Activated B cell treated with CpG ODN at 0.5 μM for 24 hours (primary cell): ENCODE measurements at regions not wholly inside any gene's neighbourhood (a gene's known extent, or its start where the extent isn't known, plus 50 kb on each side); places are given as distances from the start of the nearest gene placed in this dataset.
"Not testable (repeated sequence)": the region's sequence is repeated elsewhere in the genome, so short reads cannot be mapped to it uniquely, and the experiment has no call there.

Source experiments
- ATAC-seq: fragments of 200-7000 bp; cut with Tn5 transposase; one replicate; pipeline ENCODE4 v1.10.0; 2021; ENCODE audit warnings: low read depth, mild to moderate bottlenecking, moderate library complexity
- CTCF ChIA-PET: fragments of 350-600 bp; sonication (Branson Sonifier 250); formaldehyde crosslinking; loops from one replicate; lab custom pipeline; 2021; ENCODE audit warnings: antibody characterized with exemption; lab: Charles Lee
- POLR2A ChIA-PET: fragments of 350-600 bp; sonication (Branson Sonifier 250); formaldehyde crosslinking; loops from one replicate; lab custom pipeline; 2021; ENCODE audit warnings: antibody characterized with exemption; lab: Charles Lee
- DNase-seq: peaks from one replicate; pipeline ENCODE4 v3.0.0; 2022
- H3K27ac Mint-ChIP-seq: one replicate; pipeline ENCODE4 v1.8.0; 2020; ENCODE audit warnings: mixed read lengths
- H3K27me3 Mint-ChIP-seq: one replicate; pipeline ENCODE4 v1.8.0; 2021; ENCODE audit warnings: mixed read lengths
- H3K36me3 Mint-ChIP-seq: one replicate; pipeline ENCODE4 v1.8.0; 2021; ENCODE audit warnings: low read depth, mixed read lengths
- H3K4me1 Mint-ChIP-seq: one replicate; pipeline ENCODE4 v1.8.0; 2021; ENCODE audit warnings: mixed read lengths
- H3K4me3 Mint-ChIP-seq: one replicate; pipeline ENCODE4 v1.8.0; 2020; ENCODE audit warnings: mild to moderate bottlenecking, mixed read lengths
- H3K9me3 Mint-ChIP-seq: one replicate; pipeline ENCODE4 v1.8.0; 2020; ENCODE audit warnings: mixed read lengths
- intact Hi-C: fragments of 100-400 bp; cut with micrococcal nuclease; formaldehyde crosslinking; loops from one replicate; pipeline ENCODE4 v1.15.1; 2024

DNA sequence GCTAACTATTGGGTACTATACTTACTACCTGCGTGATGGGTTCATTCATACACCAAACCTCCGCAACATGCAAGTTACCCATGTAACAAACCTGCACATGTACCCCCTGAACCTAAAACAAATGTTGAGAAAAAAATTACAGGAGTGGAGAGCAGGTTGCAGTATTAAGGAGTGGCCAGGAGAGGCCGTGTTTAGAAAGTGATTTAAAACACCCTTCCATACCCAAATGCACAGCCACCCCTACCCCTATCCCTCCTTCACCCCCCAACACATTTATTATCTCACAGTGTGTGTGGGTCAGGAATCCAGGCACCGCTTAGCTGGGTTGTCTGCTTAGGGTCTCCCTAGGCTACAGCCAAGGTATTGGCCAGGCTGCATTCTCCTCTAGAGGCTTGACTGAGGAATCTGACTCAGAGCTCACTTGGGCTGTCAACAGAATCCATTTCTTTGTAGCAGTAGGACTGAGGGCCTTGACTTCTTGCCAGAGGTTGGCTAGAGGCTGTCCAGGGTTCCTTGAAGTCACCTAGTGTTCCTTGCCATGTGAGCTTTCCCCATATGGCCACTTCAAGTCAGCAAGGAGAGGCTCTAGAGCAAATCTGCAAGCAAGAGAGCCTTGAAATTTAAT lies 115.3 kb upstream of the NBPF8 start:
- CTCF ChIA-PET, DNase-seq, ATAC-seq, H3K4me1 Mint-ChIP-seq, POLR2A ChIA-PET, H3K36me3 Mint-ChIP-seq, H3K4me3 Mint-ChIP-seq, H3K27ac Mint-ChIP-seq, intact Hi-C loops, H3K27me3 Mint-ChIP-seq, H3K9me3 Mint-ChIP-seq: not testable (repeated sequence)

DNA sequence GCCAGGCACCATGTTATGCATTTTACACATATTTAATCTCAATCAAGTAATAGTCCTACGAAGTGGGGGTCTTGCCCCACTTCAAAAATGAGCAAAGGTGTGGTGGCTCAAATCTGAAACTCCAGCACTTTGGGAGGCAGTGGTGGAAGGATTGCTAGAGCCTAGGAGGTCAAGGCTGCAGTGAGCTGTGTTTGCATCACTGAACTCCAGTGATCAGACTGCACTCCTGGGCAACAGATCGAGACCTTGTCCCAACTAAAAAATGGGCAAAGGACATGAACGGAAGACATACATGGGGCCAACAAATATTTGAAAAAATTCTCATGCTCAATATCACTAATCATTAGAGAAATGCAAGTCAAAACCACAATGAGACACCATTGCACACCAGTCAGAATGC lies 116.3 kb upstream of the NBPF8 start:
- intact Hi-C loops, DNase-seq, H3K4me3 Mint-ChIP-seq, ATAC-seq, H3K4me1 Mint-ChIP-seq, CTCF ChIA-PET, H3K9me3 Mint-ChIP-seq, H3K27me3 Mint-ChIP-seq, H3K36me3 Mint-ChIP-seq, H3K27ac Mint-ChIP-seq, POLR2A ChIA-PET: not testable (repeated sequence)

DNA sequence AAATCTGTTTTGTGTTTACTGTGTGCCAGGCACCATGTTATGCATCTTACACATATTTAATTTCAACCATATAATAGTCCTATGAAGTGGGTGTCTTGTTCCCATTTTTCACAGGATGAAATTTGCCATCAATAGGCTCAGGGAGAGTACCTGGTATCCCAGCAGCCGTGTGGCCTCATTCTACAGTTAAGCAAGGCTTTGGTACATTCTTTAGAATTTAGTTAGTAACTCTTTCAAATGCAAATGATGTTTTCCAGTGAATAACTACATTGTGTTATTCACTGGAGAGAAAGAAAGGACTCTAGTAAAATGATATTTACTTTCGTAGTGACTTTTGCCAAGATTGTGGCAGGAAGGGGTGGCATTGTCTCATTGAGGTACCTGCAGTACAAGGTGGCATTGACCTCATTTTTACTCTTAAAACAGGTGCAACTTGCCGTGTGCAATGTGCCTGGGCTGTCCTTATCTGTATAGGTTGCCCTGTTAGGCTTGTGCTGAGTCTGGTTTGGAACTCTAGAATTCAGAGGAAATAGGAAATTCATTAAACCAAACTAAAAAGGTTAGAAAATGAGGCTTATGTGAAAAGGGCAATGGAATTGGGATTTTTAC lies 117.4 kb upstream of the NBPF8 start:
- DNase-seq, H3K4me3 Mint-ChIP-seq, POLR2A ChIA-PET, H3K4me1 Mint-ChIP-seq, H3K27ac Mint-ChIP-seq, ATAC-seq, H3K36me3 Mint-ChIP-seq, H3K27me3 Mint-ChIP-seq, intact Hi-C loops, H3K9me3 Mint-ChIP-seq, CTCF ChIA-PET: not testable (repeated sequence)

DNA sequence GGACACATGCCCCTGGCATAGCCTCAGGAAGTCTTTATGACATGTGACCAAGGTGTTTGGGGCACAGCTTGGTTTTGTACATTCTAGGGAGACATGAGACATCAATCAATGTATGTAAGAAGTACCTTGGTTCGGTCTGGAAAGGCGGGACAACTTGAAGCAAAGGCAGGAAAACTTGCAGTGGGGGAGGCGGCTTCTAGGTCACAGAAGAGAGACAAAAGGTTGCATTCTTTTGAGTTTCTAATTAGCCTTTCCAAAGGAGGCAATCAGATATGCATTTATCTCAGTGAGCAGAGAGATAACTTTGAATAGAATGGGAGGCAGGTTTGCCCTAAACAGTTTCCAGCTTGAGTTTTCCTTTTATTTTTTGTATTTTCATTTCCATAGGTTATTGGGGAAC lies 113.8 kb upstream of the SEC22B start:
- H3K9me3 Mint-ChIP-seq, DNase-seq, POLR2A ChIA-PET, intact Hi-C loops, H3K4me3 Mint-ChIP-seq, CTCF ChIA-PET, H3K27ac Mint-ChIP-seq, H3K27me3 Mint-ChIP-seq, H3K4me1 Mint-ChIP-seq, ATAC-seq, H3K36me3 Mint-ChIP-seq: not testable (repeated sequence)

DNA sequence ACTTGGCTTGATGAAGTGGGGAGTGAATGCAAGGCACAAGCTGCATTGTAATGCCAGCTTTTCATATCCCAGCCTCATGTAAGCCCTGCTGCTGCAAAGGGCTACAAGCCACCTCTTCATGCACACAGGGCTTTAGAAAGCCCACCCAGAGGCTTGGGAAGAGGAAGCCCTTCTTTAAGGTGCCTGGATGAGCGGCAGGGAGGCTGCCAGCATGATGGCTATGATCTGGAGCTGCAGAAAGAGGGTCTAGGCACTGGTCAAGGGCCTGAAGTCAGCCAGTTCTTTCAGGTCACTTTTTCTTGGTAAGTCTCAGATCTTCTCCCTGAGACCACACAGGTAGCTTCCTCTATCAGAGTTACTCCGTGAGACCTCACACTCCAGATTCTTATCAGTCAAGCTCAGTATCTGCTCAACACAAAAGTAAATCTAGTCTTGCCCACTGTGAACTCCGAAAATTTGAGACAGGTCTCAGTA lies 113.3 kb upstream of the SEC22B start:
- H3K27me3 Mint-ChIP-seq, intact Hi-C loops, H3K4me1 Mint-ChIP-seq, DNase-seq, H3K9me3 Mint-ChIP-seq, H3K27ac Mint-ChIP-seq, ATAC-seq, H3K4me3 Mint-ChIP-seq, POLR2A ChIA-PET, CTCF ChIA-PET, H3K36me3 Mint-ChIP-seq: not testable (repeated sequence)

DNA sequence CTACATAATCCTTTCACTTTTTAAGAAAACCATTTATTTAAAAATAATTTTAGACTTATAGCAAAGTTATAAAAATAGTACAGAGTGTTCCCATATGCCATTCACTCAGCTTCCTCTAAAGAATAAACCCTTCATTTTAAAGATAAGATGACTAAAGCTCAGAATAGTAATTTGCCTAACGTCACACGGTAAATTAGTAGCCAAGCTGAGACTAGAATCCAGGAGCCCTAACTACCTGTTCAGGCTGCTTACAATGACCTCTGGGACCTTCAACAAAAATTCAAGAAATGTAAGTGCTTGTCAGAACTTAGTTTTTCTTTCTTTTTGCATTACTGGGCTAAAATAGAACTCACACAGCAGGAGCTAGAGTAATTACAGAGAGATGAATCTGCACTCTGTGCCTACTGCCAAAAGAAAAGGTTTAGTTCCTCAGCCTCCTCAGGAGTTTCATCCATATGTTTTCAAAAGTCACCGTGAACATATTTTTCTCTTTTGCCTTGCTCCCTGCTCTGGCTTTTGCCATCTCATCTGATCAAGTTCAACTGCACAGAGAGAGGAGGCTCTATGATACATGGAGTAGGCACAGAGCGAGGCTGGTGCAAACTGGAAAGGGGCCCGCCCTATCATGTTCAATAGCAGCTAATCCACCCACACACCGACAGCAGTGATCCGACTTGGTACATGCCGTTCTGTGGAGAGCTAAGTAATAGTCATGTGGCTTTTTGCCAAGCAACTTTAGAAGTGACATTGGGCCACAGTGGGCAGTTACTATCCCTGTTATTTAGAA lies 112.7 kb upstream of the SEC22B start:
- POLR2A ChIA-PET, ATAC-seq, DNase-seq, H3K27ac Mint-ChIP-seq, CTCF ChIA-PET, intact Hi-C loops, H3K4me3 Mint-ChIP-seq, H3K36me3 Mint-ChIP-seq, H3K27me3 Mint-ChIP-seq, H3K4me1 Mint-ChIP-seq, H3K9me3 Mint-ChIP-seq: not testable (repeated sequence)

DNA sequence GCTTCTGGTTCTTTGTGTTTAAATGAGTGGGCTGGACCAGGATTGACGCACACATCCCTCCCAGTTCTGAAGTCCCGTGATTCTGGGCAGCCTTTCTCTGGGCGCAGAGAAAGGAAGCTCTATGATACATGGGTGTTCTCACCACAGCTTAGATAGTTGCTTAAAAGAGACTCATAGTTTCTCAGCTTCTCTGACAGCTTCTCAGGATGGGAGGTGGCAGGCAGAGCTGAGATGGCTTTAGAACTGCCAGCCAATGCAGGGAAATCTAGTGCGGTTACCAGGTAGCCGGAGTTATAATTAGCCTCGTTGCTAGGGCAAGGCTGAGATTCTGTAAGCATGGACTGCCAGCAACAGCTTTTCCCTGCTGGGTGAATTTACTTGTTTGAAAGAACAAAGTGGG lies 111.8 kb upstream of the SEC22B start:
- H3K4me1 Mint-ChIP-seq, H3K9me3 Mint-ChIP-seq, CTCF ChIA-PET, H3K36me3 Mint-ChIP-seq, POLR2A ChIA-PET, ATAC-seq, intact Hi-C loops, H3K4me3 Mint-ChIP-seq, DNase-seq, H3K27ac Mint-ChIP-seq, H3K27me3 Mint-ChIP-seq: not testable (repeated sequence)

DNA sequence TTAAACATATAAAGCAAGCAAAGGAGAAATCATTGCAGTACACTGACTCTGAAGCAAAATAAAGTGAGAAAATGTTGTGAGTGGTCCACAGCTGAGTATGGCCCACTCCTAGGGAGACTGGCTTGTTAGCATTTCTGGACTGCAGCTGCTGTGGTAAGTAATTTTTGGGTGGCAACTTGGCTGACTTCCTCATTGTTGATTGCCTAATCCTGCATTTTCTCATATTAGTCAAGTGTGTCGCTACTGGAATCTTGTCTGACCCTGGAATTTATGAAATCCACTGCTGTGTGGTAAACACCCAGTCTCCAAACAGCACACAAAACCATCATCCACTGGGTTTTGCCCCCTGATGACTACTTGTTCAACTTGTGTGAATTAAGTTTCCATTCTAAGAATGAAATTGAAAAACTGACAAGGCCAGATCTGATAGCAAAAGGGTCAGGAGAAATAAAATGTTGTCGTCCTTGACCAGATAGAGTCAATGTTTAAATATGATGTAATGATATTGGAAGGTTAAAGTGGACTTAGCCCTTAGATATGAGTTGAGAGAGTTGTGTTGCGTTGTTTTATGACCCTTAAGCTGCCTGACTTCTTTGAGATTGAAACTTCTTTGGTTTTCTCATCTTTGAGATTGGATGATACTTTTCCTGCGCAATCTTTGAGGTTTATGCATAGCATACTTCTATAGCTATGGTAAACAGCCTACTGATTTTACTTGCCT lies 106.6 kb upstream of the SEC22B start:
- H3K4me3 Mint-ChIP-seq, intact Hi-C loops, ATAC-seq, H3K36me3 Mint-ChIP-seq, H3K4me1 Mint-ChIP-seq, POLR2A ChIA-PET, DNase-seq, H3K27me3 Mint-ChIP-seq, H3K9me3 Mint-ChIP-seq, H3K27ac Mint-ChIP-seq, CTCF ChIA-PET: not testable (repeated sequence)

DNA sequence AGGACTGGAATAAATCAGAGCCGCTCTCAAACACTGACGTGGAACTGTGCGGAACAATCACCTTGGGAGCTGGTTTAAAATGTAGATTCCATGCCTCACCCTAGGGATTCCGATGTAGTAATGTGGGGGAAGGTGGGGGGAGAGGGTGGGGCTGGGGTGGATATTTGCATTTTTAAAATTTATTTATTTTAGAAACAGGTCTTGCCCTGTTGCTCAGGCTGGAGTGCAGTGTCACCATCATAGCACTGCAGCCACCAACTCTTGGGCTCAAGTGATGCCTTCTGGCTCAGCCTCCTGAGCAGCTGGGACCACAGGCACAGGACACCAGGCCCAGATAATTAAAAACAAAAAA lies 101.9 kb upstream of the SEC22B start:
- CTCF ChIA-PET, H3K27ac Mint-ChIP-seq, POLR2A ChIA-PET: not testable (repeated sequence)

DNA sequence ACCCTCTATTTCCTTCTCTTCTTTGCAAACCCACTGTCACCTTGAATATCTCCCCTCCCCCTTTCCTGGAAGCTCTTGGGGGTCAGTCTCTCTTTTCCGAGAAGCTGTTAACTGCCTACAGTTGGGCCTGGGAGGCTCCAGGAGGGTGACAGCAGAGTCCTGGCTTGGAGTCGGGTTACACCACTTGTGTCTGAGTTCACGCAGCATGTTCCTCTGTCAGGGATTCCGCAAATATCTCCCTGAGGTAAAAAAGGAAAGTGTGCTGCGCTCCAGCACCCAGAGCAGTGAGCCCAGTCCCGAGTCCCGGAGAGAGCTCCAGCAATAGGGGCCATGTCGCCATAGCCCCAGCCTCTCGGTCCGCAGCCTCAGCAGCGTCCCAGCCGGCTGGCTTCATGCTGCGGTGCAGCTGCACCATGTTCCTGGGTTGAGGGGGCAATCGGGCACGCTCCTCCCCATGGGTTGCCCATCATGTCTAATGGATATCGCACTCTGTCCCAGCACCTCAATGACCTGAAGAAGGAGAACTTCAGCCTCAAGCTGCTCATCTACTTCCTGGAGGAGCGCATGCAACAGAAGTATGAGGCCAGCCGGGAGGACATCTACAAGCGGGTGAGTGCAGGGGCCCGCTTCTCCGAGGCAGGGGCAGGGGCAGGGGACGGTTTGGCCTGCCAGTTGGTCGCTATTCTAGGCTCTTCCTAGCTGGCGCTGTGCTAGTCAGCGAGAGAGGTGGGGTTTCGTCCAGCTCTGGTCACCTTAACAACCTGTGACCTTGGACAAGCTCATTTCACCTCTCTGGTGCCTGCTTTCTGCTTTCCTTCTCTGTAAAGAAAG lies 101.3 kb upstream of the SEC22B start:
- H3K36me3 Mint-ChIP-seq, H3K4me3 Mint-ChIP-seq, intact Hi-C loops, H3K4me1 Mint-ChIP-seq, ATAC-seq, H3K9me3 Mint-ChIP-seq, H3K27ac Mint-ChIP-seq, H3K27me3 Mint-ChIP-seq, CTCF ChIA-PET, POLR2A ChIA-PET, DNase-seq: not testable (repeated sequence)

More for the DNA sequence above, 101.9 kb upstream of the SEC22B start:
- H3K36me3 Mint-ChIP-seq, H3K4me3 Mint-ChIP-seq, H3K4me1 Mint-ChIP-seq, intact Hi-C loops, H3K27me3 Mint-ChIP-seq, ATAC-seq, DNase-seq, H3K9me3 Mint-ChIP-seq: not testable (repeated sequence)

DNA sequence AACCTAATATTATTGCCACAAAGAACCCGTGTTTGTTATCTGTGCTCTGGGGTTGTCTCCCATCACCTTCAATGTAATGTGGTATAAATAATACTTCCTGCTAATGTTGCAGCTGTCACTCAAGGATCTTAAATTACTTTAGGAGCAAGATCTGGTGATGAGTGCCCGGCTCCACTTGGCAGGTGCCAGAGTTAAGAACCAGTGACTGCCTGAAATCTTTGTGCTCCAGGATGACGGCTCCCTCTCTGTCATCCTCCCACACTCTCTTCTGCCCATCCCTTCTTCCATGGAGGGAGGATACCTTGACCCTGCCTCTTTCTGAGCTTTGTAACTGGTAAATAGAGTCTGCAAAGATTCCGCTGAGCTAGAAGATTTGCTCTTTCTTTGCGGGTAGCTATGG lies 100.4 kb upstream of the SEC22B start:
- DNase-seq, H3K36me3 Mint-ChIP-seq, intact Hi-C loops, POLR2A ChIA-PET, H3K27ac Mint-ChIP-seq, H3K9me3 Mint-ChIP-seq, CTCF ChIA-PET, H3K27me3 Mint-ChIP-seq, H3K4me3 Mint-ChIP-seq, H3K4me1 Mint-ChIP-seq, ATAC-seq: not testable (repeated sequence)
